ENCODE measurements at regions not wholly inside any gene's neighbourhood (a gene's known extent, or its start where the extent isn't known, plus 50 kb on each side); places are given as distances from the start of the nearest gene placed in this dataset.
"Not testable (repeated sequence)": the region's sequence is repeated elsewhere in the genome, so short reads cannot be mapped to it uniquely, and the experiment has no call there.

- Histone ChIP-seq H3K9me3 (no peaks in the 10 kb centered on the region), H3K36me3 (no peaks in the 10 kb centered on the region), H3K4me1 (no peaks in the 10 kb centered on the region), H3K4me3 (no peak overlapping the region), H3K27ac (no peak overlapping the region), H3K27me3 (ENCODE audit: low read depth) (no peaks in the 10 kb centered on the region)
- no peak for TF ChIP-seq CTCF (IDR thresholded peaks at IDR 0.05)
- ATAC-seq (no peak), DNase-seq (no peak)
- intact Hi-C loops (cut with DNase I), result no loop called here
Observed at GRCh38 chr9:102506406-102506805, 488.7 kb upstream of the CYLC2 start.

DNA sequence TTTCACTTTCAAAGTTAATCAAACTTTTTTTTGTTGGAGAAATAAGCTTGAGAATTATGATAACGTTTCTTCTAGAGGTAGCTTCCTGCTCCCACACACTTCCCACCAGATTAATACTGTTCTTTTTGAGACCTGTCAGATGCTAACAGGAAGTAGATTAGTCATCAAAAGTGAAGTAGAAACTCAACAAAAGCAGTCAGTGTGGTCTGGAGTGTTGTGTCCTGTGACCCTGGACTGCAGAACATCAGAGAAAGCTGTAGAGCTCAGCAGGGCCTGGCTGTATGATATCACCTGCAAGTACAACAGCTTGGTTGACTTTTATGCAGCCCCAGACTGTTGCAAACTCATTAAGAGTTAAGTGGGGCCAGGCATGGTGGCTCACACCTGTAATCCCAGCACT lies 495.7 kb upstream of the CYLC2 start:
- Histone ChIP-seq H3K27ac (no peak overlapping the region), H3K36me3 (no peaks in the 10 kb centered on the region), H3K27me3 (ENCODE audit: low read depth) (no peaks in the 10 kb centered on the region), H3K4me1 (no peaks in the 10 kb centered on the region), H3K9me3 (no peaks in the 10 kb centered on the region), H3K4me3 (no peak overlapping the region)
- intact Hi-C loops (cut with DNase I), result no loop called here
- TF ChIP-seq CTCF (IDR thresholded peaks at IDR 0.05), result no peak
- no peak for DNase-seq
- ATAC-seq, result no peak

GRCh38 chr9:102497709-102498108 lies 497.4 kb upstream of the CYLC2 start:
- ATAC-seq (no peak), DNase-seq (peak; percentile 32)
- TF ChIP-seq CTCF (IDR thresholded peaks at IDR 0.05), result no peak
- H3K27me3 ChIP-seq (ENCODE audit: low read depth), result no peaks in the 10 kb centered on the region
- no peak overlapping the region for H3K4me3 ChIP-seq
- no peaks in the 10 kb centered on the region for H3K9me3 ChIP-seq
- intact Hi-C loops (cut with DNase I), result no loop called here
- H3K36me3 ChIP-seq, result no peaks in the 10 kb centered on the region
- H3K27ac ChIP-seq, result no peak overlapping the region
- H3K4me1 ChIP-seq, result no peaks in the 10 kb centered on the region

- H3K27me3 ChIP-seq (ENCODE audit: low read depth); intact Hi-C loops (cut with DNase I); ATAC-seq; H3K36me3 ChIP-seq; H3K9me3 ChIP-seq; H3K4me1 ChIP-seq; DNase-seq; H3K4me3 ChIP-seq; H3K27ac ChIP-seq: not testable (repeated sequence)
Observed at GRCh38 chr9:102486976-102487375, 508.2 kb upstream of the CYLC2 start.

GRCh38 chr9:102483651-102484050 lies 511.5 kb upstream of the CYLC2 start:
- H3K4me3 ChIP-seq, result no peak overlapping the region
- no peak overlapping the region for H3K27ac ChIP-seq
- H3K9me3 ChIP-seq, result no peaks in the 10 kb centered on the region
- no peaks in the 10 kb centered on the region for H3K27me3 ChIP-seq (ENCODE audit: low read depth)
- ATAC-seq, result no peak
- no peak for DNase-seq
- no peak for TF ChIP-seq CTCF (IDR thresholded peaks at IDR 0.05)
- intact Hi-C loops (cut with DNase I), result no loop called here
- no peaks in the 10 kb centered on the region for H3K4me1 ChIP-seq
- no peaks in the 10 kb centered on the region for H3K36me3 ChIP-seq

DNA sequence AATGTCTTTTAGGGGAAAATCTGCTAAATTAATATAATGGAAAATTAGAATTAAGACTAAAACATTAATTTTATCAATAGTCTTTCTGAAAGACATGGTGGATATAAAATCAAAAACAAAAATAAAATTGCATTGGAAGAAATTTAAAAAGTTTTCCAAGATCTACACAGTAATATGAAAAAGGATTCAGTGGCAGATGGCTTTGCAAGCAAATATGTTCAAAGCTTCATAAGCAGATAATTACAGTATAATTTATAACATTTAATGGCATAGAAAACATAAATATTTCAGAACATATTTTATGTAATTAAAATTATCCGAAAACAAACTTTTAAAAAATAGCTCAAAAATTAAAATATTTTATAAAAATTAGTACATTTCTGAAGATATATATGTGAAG lies 512.4 kb upstream of the CYLC2 start:
- no peak for ATAC-seq
- intact Hi-C loops (cut with DNase I), result no loop called here
- no peak for DNase-seq
- Histone ChIP-seq H3K27ac (no peak overlapping the region), H3K4me1 (no peaks in the 10 kb centered on the region), H3K4me3 (no peak overlapping the region), H3K9me3 (no peaks in the 10 kb centered on the region), H3K36me3 (no peaks in the 10 kb centered on the region), H3K27me3 (ENCODE audit: low read depth) (no peaks in the 10 kb centered on the region)
- no peak for TF ChIP-seq CTCF (IDR thresholded peaks at IDR 0.05)
